ENCODE measurements at regions not wholly inside any gene's neighbourhood (a gene's known extent, or its start where the extent isn't known, plus 50 kb on each side); places are given as distances from the start of the nearest gene placed in this dataset.

DNA sequence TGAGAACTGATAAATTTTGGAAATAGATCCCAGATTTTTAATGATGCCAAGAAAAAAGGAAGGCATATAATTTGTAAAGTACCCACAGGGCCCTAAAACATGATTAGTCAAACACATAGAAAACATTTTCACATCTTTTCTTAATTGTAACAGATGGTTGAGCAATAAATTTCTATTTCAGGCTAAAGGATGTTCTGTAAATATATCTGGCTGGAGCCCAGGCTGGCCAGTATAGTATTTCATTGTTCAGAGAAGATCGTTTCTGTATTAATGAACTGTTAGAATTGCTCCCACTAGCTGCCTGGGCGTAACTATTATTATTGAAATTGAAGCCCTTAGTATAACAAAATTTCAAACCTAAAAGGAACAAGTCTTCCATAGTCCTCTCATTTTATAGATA is 105.3 kb upstream of the SMC2 start:
- TF ChIP-seq, protein P1, sequence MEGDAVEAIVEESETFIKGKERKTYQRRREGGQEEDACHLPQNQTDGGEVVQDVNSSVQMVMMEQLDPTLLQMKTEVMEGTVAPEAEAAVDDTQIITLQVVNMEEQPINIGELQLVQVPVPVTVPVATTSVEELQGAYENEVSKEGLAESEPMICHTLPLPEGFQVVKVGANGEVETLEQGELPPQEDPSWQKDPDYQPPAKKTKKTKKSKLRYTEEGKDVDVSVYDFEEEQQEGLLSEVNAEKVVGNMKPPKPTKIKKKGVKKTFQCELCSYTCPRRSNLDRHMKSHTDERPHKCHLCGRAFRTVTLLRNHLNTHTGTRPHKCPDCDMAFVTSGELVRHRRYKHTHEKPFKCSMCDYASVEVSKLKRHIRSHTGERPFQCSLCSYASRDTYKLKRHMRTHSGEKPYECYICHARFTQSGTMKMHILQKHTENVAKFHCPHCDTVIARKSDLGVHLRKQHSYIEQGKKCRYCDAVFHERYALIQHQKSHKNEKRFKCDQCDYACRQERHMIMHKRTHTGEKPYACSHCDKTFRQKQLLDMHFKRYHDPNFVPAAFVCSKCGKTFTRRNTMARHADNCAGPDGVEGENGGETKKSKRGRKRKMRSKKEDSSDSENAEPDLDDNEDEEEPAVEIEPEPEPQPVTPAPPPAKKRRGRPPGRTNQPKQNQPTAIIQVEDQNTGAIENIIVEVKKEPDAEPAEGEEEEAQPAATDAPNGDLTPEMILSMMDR (IDR thresholded peaks at IDR 0.05), result no peak
- no peak for TF ChIP-seq POLR2A (IDR thresholded peaks at IDR 0.05)
- TF ChIP-seq EP300 (IDR thresholded peaks at IDR 0.05), result no peak
- Histone ChIP-seq H3K27me3 (no peaks in the 10 kb centered on the region), H3K4me3 (no peak overlapping the region), H3K4me1 (ENCODE audit: insufficient read depth) (no peaks in the 10 kb centered on the region), H3K36me3 (no peaks in the 10 kb centered on the region), H3K27ac (no peak overlapping the region), H3K9me3 (no peaks in the 10 kb centered on the region)
- intact Hi-C loops (cut with DNase I), result no loop called here
- 75 to 81% (median 79%) methylated on average over 2 of the region's 2 CpGs for WGBS, 3 donors
- DNase-seq, result no peak

DNA sequence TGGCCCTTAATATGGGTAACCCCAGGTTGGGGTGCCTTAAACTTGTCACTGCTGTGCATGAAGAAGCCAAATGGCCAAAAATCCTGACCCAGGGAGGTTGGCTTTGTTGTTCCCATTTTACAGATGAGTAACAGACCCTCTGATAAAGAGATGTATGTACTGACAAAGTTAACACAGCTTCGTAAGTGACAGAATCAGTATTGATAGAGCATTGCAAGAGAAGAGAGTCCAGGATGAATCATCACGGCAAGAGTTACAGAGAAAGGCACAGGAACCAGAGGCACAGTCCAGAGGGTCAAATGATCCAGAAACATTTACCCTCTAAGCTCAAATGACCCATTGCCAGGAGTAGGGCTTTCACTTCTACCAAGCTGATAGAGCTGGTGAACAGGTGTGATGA is 103.8 kb upstream of the SMC2 start:
- DNase-seq, result no peak
- Histone ChIP-seq H3K4me1 (ENCODE audit: insufficient read depth) (no peaks in the 10 kb centered on the region), H3K4me3 (no peak overlapping the region), H3K27ac (no peak overlapping the region), H3K9me3 (no peaks in the 10 kb centered on the region), H3K27me3 (no peaks in the 10 kb centered on the region), H3K36me3 (no peaks in the 10 kb centered on the region)
- TF ChIP-seq, protein P1 (IDR thresholded peaks at IDR 0.05), result no peak
- no peak for TF ChIP-seq EP300 (IDR thresholded peaks at IDR 0.05)
- no peak for TF ChIP-seq POLR2A (IDR thresholded peaks at IDR 0.05)
- 91 to 94% (median 92%) methylated on average over 2 of the region's 2 CpGs for WGBS, 3 donors
- intact Hi-C loops (cut with DNase I), result no loop called here

DNA sequence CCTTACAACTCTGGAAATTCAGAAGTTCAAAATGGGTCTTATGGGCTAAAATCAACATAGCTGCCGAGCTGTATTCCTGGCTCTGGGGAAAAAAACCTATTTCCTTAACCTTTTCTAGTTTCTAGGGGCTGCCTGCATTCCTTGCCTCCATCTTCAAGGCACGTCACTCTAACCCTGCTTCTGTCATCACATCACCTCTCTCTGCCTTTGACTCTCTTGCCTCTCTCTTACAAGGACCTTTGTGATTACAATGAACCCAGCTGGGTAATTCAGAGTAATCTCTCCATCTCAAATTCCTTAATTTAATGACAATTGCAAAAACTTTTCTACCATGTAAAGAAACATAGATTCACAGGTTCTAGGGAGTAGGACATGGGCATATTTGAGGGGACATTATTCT is 103.1 kb upstream of the SMC2 start:
- TF ChIP-seq, protein P1 (IDR thresholded peaks at IDR 0.05), result no peak
- H3K36me3 ChIP-seq, result no peaks in the 10 kb centered on the region
- intact Hi-C loops (cut with DNase I), result no loop called here
- WGBS, 3 donors, result 50 to 62% (median 50%) methylated on average over 2 of the region's 2 CpGs
- H3K27ac ChIP-seq, result no peak overlapping the region
- H3K9me3 ChIP-seq, result no peaks in the 10 kb centered on the region
- H3K4me3 ChIP-seq, result no peak overlapping the region
- no peaks in the 10 kb centered on the region for H3K27me3 ChIP-seq
- no peaks in the 10 kb centered on the region for H3K4me1 ChIP-seq (ENCODE audit: insufficient read depth)
- DNase-seq, result no peak

DNA sequence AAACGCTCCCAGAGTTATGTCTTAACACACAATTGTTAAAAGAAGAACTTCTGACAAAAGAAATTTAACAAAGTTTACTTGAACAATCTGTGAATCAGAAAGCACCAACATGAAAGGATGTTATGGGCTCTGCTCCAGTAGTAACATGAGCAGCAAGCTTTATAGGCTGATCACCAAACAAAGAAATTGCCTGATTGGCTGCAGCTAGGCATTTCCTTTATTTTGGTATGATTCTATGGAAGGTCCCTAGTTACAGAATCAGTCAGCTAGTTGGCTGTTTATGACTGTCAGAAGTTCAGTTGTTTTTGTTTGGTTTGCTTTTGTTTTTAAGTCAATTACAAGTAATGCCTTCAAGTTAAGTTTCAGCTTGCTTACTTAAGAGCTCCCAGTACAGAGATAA is 102.4 kb upstream of the SMC2 start:
- intact Hi-C loops (cut with DNase I), result no loop called here
- no peaks in the 10 kb centered on the region for H3K36me3 ChIP-seq
- no peaks in the 10 kb centered on the region for H3K4me1 ChIP-seq (ENCODE audit: insufficient read depth)
- DNase-seq, result no peak
- no peaks in the 10 kb centered on the region for H3K27me3 ChIP-seq
- H3K9me3 ChIP-seq, result no peaks in the 10 kb centered on the region
- H3K4me3 ChIP-seq, result no peak overlapping the region
- TF ChIP-seq, protein P1 (IDR thresholded peaks at IDR 0.05), result no peak
- TF ChIP-seq EP300 (IDR thresholded peaks at IDR 0.05) (no peak), POLR2A (IDR thresholded peaks at IDR 0.05) (no peak)
- H3K27ac ChIP-seq, result no peak overlapping the region
- 35 to 39% (median 37%) methylated on average over 1 of the region's 1 CpG for whole genome bisulfite sequencing, 3 donors
